Natural killer cell (primary cell): ENCODE measurements at regions not wholly inside any gene's neighbourhood (a gene's known extent, or its start where the extent isn't known, plus 50 kb on each side); places are given as distances from the start of the nearest gene placed in this dataset.

Experiments used
- ATAC-seq, 3 donors: fragments of 150-1000 bp in 2 of 3; fragments of 200-7000 bp in 1 of 3; cut with Tn5 transposase; 1 replicate in 1 of 3; 2 replicates in 2 of 3; pipeline ENCODE4 v1.10.0; 2021; ENCODE audit warnings: mild to moderate bottlenecking in 2 of 3, moderate library complexity in 2 of 3
- DNase-seq, 2 donors: peaks; one replicate each; pipeline versions ENCODE4 v3.0.0 to v3.0.0-alpha.2; 2013 to 2021; ENCODE audit warnings: mixed read lengths in 1 of 2
- H3K27ac ChIP-seq: one replicate; pipeline ENCODE4 v1.5.1; 2013; ENCODE audit warnings: mild to moderate bottlenecking, low read length
- H3K27me3 ChIP-seq: one replicate; pipeline ENCODE4 v1.6.1; 2013; ENCODE audit warnings: low read length; ENCODE audit not compliant: control insufficient read depth, insufficient read depth
- H3K36me3 ChIP-seq: one replicate; pipeline ENCODE4 v1.6.1; 2013; ENCODE audit warnings: low read length; ENCODE audit not compliant: control insufficient read depth, insufficient read depth
- H3K4me1 ChIP-seq: one replicate; pipeline ENCODE4 v1.6.1; 2013; ENCODE audit warnings: low read length; ENCODE audit not compliant: control insufficient read depth, insufficient read depth
- H3K4me3 ChIP-seq: one replicate; pipeline ENCODE4 v1.5.1; 2013; ENCODE audit warnings: low read length
- H3K9me3 ChIP-seq: one replicate; pipeline ENCODE4 v1.6.1; 2013; ENCODE audit warnings: low read length; ENCODE audit not compliant: control insufficient read depth, insufficient read depth
- H3K27ac Mint-ChIP-seq, 2 donors: one replicate each; pipeline ENCODE4 v1.8.0; 2022; ENCODE audit warnings: mild to moderate bottlenecking in 2 of 2, mixed read lengths in 2 of 2, moderate library complexity in 1 of 2
- H3K27me3 Mint-ChIP-seq, 2 donors: one replicate each; pipeline ENCODE4 v1.8.0; 2022; ENCODE audit warnings: low read depth in 2 of 2, mixed read lengths in 2 of 2
- H3K36me3 Mint-ChIP-seq: one replicate; pipeline ENCODE4 v1.8.0; 2022; ENCODE audit warnings: mixed read lengths
- H3K4me1 Mint-ChIP-seq, 2 donors: one replicate each; pipeline ENCODE4 v1.8.0; 2022; ENCODE audit warnings: mixed read lengths in 2 of 2
- H3K4me3 Mint-ChIP-seq: one replicate; pipeline ENCODE4 v1.8.0; 2022; ENCODE audit warnings: mild to moderate bottlenecking, moderate library complexity, mixed read lengths
- H3K9me3 Mint-ChIP-seq, 2 donors: one replicate each; pipeline ENCODE4 v1.8.0; 2022; ENCODE audit warnings: mixed read lengths in 2 of 2
- WGBS: methylation state at CpG from one replicate; pipeline ENCODE4 v1.1.7; 2013; ENCODE audit warnings: missing lambda C conversion rate; ENCODE audit not compliant: insufficient coverage; 5-methylcytosine and 5-hydroxymethylcytosine counted together
- intact Hi-C: fragments of 100-400 bp; cut with micrococcal nuclease; formaldehyde crosslinking; loops from one replicate; pipeline ENCODE4 v1.14.2; 2022
- TF ChIP-seq, protein P1 (sequence below): fragments of 200-600 bp; IDR thresholded peaks from one replicate; pipeline ENCODE4 v1.8.0; 2022; ENCODE audit warnings: antibody characterized with exemption

DNA sequence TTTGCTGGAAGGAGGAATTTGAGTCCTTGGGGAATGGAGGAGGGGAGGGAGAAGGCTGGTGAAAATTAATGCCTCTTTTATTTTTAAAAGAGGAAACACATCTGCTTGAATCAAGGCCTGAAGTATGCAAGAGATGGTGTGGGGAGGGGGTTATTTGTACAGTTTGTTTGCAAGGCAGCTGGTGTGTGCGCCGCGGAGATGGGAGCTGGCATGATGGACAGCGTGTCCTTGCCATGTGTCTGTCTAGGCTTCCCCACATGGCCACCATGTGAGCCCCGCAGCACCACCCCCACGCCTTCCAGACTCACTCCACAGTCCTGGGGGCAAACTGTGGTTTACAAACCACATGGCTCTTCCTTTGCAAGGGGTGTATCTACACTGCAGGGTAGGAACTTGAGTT, 154.8 kb upstream of the APCDD1 start:
- Mint-ChIP-seq H3K36me3 (no peaks in the 10 kb centered on the region), H3K27ac (no peak overlapping the region), H3K4me3 (no peak overlapping the region), H3K27me3 (peaks cover 0 to 3% of the 10 kb centered on the region in 2 donors), H3K4me1 (no peaks in the 10 kb centered on the region), H3K9me3 (no peaks in the 10 kb centered on the region)
- DNase-seq = no peak
- intact Hi-C loops = no loop called here
- H3K4me1 ChIP-seq = no peaks in the 10 kb centered on the region
- no peaks in the 10 kb centered on the region for H3K9me3 ChIP-seq
- TF ChIP-seq, protein P1, sequence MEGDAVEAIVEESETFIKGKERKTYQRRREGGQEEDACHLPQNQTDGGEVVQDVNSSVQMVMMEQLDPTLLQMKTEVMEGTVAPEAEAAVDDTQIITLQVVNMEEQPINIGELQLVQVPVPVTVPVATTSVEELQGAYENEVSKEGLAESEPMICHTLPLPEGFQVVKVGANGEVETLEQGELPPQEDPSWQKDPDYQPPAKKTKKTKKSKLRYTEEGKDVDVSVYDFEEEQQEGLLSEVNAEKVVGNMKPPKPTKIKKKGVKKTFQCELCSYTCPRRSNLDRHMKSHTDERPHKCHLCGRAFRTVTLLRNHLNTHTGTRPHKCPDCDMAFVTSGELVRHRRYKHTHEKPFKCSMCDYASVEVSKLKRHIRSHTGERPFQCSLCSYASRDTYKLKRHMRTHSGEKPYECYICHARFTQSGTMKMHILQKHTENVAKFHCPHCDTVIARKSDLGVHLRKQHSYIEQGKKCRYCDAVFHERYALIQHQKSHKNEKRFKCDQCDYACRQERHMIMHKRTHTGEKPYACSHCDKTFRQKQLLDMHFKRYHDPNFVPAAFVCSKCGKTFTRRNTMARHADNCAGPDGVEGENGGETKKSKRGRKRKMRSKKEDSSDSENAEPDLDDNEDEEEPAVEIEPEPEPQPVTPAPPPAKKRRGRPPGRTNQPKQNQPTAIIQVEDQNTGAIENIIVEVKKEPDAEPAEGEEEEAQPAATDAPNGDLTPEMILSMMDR = no peak
- H3K4me3 ChIP-seq = no peak overlapping the region
- no peaks in the 10 kb centered on the region for H3K27me3 ChIP-seq
- H3K27ac ChIP-seq = no peak overlapping the region
- no peak for ATAC-seq
- WGBS = 15% methylated on average over 5 of the region's 6 CpGs
- no peaks in the 10 kb centered on the region for H3K36me3 ChIP-seq

DNA sequence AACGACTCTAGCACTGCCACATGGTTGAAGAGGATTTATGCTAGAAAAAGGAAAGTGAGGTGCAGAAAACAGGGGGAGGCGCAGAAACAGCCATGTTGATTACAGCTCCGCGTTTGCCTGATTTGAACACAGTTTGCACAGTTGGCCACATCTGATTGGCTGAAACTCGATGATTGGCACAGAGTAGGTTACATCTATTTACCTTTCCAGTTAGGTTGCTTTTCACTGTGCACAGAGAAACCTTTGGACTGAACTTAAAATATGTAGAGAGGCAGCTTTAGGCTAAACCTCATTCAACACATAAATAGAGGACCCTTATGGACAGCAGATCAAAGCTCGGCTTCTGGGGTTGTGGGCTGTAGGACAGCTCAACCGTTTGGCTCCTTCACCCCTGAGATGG, 153.7 kb upstream of the APCDD1 start:
- ATAC-seq (no peak), DNase-seq (no peak)
- no peaks in the 10 kb centered on the region for H3K9me3 ChIP-seq
- H3K27ac ChIP-seq = no peak overlapping the region
- 88% methylated on average over 7 of the region's 7 CpGs for WGBS
- intact Hi-C loops = no loop called here
- TF ChIP-seq, protein P1 = no peak
- H3K4me3 Mint-ChIP-seq = no peak overlapping the region
- H3K4me3 ChIP-seq = no peak overlapping the region
- no peaks in the 10 kb centered on the region for H3K27me3 ChIP-seq
- no peaks in the 10 kb centered on the region for H3K9me3 Mint-ChIP-seq
- no peaks in the 10 kb centered on the region for H3K36me3 Mint-ChIP-seq
- H3K4me1 ChIP-seq = no peaks in the 10 kb centered on the region
- H3K27ac Mint-ChIP-seq = no peak overlapping the region
- no peaks in the 10 kb centered on the region for H3K4me1 Mint-ChIP-seq
- H3K36me3 ChIP-seq = no peaks in the 10 kb centered on the region
- H3K27me3 Mint-ChIP-seq = peaks cover 0 to 3% of the 10 kb centered on the region in 2 donors

DNA sequence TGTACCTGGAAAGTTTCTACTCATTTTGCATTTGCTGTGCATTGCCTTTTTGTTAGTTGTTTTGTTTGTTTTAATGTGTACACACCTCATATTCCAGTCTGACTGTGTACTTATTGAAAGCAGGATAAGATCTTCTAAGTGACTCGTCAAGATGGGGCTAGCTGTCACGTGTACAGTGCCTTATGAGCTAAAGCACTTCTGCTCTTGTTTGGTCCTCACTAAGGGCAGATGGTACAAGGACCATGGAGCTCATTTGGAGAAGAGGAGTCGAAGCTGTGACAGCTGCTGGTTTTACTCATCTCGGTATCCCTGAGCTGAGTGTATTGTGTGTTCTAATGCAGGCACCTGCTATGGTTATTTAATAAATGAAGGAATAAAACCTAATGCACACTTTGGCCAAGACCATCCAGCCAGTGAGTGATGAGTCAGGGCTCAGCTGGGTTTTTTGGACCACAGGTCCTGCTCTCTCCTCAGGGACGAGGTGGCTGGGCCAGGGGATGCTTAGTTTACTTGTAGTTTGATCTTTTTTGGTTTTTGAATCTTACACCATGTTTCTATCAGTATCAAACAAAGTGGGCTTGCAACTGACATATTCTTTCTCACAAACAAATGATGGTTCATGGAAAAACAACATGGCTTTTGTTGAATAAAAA, 152.5 kb upstream of the APCDD1 start:
- H3K27me3 Mint-ChIP-seq = peaks cover 0 to 3% of the 10 kb centered on the region in 2 donors
- Histone ChIP-seq H3K27ac (no peak overlapping the region), H3K9me3 (no peaks in the 10 kb centered on the region), H3K27me3 (no peaks in the 10 kb centered on the region), H3K4me1 (no peaks in the 10 kb centered on the region), H3K36me3 (no peaks in the 10 kb centered on the region), H3K4me3 (no peak overlapping the region)
- H3K27ac Mint-ChIP-seq = no peak overlapping the region
- no peaks in the 10 kb centered on the region for H3K9me3 Mint-ChIP-seq
- intact Hi-C loops = no loop called here
- H3K4me1 Mint-ChIP-seq = no peaks in the 10 kb centered on the region
- TF ChIP-seq, protein P1 = no peak
- WGBS = 71% methylated on average over 5 of the region's 5 CpGs
- no peak for ATAC-seq
- H3K36me3 Mint-ChIP-seq = no peaks in the 10 kb centered on the region
- H3K4me3 Mint-ChIP-seq = no peak overlapping the region
- no peak for DNase-seq

DNA sequence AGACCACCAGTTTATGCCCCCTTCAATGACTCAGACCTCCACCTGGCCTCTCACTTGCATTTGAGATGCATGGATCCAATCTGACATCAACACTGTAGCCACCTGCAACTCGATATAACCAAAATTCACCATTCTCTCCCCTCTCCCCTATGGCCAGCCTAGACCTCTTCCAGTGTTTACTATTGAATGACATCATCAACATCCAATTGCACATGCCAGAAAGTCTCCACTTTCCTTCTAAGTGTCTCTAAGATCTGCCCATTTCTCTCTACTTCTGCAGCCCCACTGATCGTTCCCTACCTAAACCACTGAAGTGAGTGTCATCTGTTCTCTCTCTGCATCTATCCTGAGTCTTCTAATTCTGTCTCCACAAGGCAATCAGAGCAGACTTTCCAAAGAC, 151.3 kb upstream of the APCDD1 start:
- TF ChIP-seq, protein P1 = no peak
- intact Hi-C loops = no loop called here
- H3K36me3 Mint-ChIP-seq = no peaks in the 10 kb centered on the region
- Histone ChIP-seq H3K4me3 (no peak overlapping the region), H3K4me1 (no peaks in the 10 kb centered on the region), H3K27me3 (no peaks in the 10 kb centered on the region), H3K9me3 (no peaks in the 10 kb centered on the region), H3K36me3 (no peaks in the 10 kb centered on the region), H3K27ac (no peak overlapping the region)
- no peak overlapping the region for H3K27ac Mint-ChIP-seq
- H3K4me3 Mint-ChIP-seq = no peak overlapping the region
- 82% methylated on average over 2 of the region's 2 CpGs for WGBS
- H3K27me3 Mint-ChIP-seq = peaks cover 0 to 3% of the 10 kb centered on the region in 2 donors
- no peaks in the 10 kb centered on the region for H3K4me1 Mint-ChIP-seq
- no peaks in the 10 kb centered on the region for H3K9me3 Mint-ChIP-seq
- no peak for ATAC-seq
- DNase-seq = no peak
